NCI-H524 treated with DMSO at 0.1 percent for 48 hours (cell line): ENCODE measurements at regions not wholly inside any gene's neighbourhood (a gene's known extent, or its start where the extent isn't known, plus 50 kb on each side); places are given as distances from the start of the nearest gene placed in this dataset.

ENCODE experiments used
- DNase-seq: peaks from one replicate; lab custom pipeline; 2025; lab: John Stamatoyannopoulos, UW

DNA sequence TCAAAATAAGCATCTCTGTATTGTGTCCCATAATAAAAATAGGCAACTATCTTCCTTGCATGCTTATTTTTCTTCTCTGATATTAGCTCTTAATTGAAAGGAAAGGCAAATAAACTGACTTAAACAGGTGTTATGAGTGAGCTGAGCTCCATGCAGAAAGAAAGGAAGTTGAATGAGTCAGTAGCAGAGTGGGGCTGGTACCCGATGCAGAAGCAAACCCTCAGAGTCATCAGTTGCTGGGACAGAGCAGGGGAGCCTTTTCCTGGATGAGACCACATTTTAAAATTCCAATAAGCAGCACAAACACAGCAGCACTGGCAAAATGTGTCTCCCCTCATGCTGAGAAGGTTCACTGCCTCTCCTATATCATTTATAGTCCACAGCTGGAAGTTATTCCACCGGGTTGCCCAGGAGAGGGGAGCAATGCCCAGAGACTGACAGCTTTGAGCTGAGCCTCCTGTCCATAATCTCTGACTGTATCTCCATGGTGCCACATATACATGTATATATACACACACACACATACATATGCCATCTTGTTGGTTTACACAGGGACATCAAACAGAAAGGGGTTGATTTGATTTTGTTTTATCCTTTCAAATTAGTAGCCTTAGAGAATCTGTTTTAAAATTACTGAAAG, 274.3 kb upstream of the PPARGC1A start:
- DNase-seq, result no peak

DNA sequence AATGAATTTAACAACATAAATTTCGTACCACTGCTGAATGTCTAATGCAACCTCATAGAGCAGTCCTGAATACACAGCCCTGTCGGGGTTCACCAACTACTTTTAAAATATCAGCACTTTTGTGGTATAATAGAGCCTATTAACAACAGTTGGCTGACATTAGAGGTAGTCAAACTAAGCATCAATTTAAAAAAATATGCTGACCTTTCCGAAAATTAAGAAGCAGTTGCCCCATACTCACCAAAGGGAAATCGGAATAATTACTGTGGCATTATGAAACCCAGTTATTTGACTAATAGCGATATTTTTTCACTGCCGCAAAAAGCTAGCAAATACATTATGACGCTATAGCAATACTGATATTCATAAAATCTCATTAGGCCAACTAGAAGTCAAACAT, 273.5 kb upstream of the PPARGC1A start:
- no peak for DNase-seq

GRCh38 chr4:24160358-24160757, 270.5 kb upstream of the PPARGC1A start:
- DNase-seq, result no peak

- no peak for DNase-seq
Observed at GRCh38 chr4:24158031-24158430, 268.2 kb upstream of the PPARGC1A start.

DNA sequence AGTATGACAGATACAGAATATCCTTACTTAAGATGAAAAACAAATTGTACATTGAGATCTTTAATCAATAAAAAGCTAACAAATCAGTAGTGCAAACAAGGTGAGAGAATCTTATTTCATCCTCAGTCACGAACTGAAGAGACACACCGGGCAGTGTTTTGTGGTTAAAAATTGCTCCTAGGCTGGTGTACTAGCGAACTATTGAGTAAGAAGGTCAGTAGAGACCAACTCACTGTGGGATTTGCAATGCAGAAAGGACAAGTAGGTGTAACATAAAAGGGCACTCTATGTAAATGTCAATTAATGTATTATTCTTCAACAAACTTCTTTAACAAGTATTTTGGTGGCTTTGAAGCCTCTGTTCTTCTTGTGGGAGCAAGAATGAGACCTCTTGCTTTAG, 260.2 kb upstream of the PPARGC1A start:
- no peak for DNase-seq

- DNase-seq, result no peak
Observed at GRCh38 chr4:24146127-24146526, 256.3 kb upstream of the PPARGC1A start.

DNA sequence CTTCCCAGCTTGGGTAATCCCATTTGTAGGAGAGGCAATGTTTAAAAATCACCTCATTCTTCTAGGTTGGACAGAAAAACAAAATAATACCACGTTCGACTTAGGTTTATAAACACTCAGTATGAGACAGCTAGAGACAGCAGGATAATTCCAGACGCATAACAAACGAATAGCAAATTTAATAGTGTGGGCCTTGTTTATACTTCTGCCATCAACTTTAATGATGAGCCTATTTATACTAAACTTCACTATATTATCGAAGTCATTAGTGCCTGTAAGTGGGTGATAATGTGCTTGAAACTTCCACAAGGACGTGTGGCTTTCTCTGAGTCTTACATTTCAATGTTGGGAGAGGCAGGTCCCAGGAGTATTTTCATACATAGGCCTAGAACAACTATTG, 255.7 kb upstream of the PPARGC1A start:
- no peak for DNase-seq

DNA sequence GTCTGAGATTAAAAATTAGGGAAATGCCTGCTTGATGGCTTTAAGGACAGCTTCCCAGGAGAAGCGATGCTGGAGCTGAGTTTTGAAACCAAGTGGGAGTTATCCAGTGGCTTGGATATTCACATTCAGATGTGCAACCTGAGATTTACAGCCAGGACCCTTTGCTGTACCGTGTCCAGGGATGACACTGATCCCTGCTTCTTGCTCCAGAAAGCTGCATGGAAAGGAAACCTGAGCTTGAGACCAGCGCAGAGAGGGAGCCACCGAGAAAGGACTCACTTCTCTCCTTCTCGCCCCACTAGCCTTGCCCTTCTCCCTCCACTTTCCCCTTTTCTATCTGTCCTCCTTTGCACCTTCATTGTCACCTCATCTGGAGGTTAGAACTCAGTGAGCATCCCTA, 254.5 kb upstream of the PPARGC1A start:
- DNase-seq, result no peak

- no peak for DNase-seq
Observed at GRCh38 chr4:24143741-24144140, 253.9 kb upstream of the PPARGC1A start.

GRCh38 chr4:24141836-24142235, 252.0 kb upstream of the PPARGC1A start:
- no peak for DNase-seq

- DNase-seq, result no peak
Observed at GRCh38 chr4:24140892-24141291, 251.0 kb upstream of the PPARGC1A start.

GRCh38 chr4:24137671-24138601, 248.1 kb upstream of the PPARGC1A start:
- DNase-seq, result no peak

DNA sequence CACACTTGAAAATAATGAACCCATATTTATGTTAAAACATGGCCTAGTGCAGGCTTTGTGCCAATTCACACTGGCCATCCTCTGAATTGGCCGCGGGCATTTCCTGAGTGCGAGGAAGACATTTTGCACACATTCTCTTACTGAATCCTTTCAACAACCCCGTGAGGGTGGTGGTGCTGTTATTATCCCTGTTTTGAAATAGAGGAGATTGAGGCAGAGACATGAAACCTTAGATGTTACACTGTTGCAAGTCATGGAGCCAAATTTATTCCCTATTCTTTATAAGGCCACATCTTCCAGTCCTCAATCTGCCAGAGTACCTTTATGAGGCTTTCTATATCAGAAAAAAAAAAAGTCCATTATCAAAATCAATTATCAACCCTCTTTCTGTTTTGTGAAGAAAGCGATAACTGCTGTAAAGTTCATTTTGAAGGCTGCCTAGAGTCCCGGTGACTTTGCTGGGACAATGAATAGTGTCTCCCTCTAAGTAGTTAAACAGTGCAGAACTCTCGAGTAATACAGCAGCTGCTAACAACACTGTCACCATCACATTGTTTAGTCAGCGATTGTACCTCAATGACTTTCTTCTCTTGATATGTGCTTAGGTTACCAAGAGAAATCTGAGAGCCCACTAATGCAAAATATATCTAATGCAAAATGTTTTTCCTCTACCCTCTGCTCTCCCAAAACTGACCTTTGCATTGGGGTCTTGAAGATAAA, 242.3 kb upstream of the PPARGC1A start:
- DNase-seq, result no peak

DNA sequence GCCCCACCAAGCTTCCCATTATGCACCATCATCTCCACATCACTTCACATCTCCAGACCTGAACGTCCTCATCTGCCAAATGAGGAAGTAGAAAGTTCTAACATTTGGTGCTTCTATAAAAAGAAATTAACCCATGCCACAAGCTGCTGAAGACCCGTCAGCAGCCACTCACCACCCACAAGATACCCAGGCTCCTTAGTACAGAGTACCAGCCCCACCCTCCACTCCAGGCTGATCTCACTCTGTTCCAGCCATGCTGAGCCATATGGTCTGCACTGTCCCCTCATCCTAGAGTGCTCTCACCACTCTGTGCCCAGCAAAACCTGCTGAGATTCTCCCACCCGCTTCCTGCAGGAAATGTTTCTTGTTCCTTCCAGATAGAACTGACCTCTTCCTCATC, 240.8 kb upstream of the PPARGC1A start:
- DNase-seq, result no peak

GRCh38 chr4:24126776-24127175, 236.9 kb upstream of the PPARGC1A start:
- DNase-seq, result no peak

- DNase-seq, result no peak
Observed at GRCh38 chr4:24121395-24122175, 231.7 kb upstream of the PPARGC1A start.

GRCh38 chr4:24117975-24118374, 228.1 kb upstream of the PPARGC1A start:
- no peak for DNase-seq

GRCh38 chr4:24116107-24116506, 226.3 kb upstream of the PPARGC1A start:
- DNase-seq, result no peak

- no peak for DNase-seq
Observed at GRCh38 chr4:24114919-24115500, 225.2 kb upstream of the PPARGC1A start.

DNA sequence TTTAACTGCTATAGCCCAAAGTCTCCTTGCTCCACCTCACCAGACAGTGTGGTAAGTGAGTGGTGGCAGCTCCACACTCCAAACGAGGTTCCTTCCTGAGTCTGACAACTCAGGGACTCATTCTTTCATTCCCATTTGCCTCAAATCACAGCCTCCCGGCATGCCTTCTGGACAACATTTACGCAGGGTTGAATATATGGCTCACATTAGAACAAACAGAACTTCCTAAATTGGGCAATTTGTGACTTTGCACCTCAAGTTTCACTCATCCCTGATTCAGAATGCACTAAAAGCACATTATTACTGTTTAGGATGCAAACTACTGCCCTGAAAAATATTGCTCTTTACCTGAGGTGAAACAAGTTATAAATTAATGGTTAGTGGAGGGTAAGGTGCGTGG, 224.6 kb upstream of the PPARGC1A start:
- no peak for DNase-seq

- no peak for DNase-seq
Observed at GRCh38 chr4:24112466-24112865, 222.6 kb upstream of the PPARGC1A start.

- no peak for DNase-seq
Observed at GRCh38 chr4:24108567-24108966, 218.7 kb upstream of the PPARGC1A start.
